HEK293 (cell line): ENCODE measurements at regions not wholly inside any gene's neighbourhood (a gene's known extent, or its start where the extent isn't known, plus 50 kb on each side); places are given as distances from the start of the nearest gene placed in this dataset.

ENCODE experiments used
- ZBTB8A ChIP-seq: fragments of 450-650 bp; formaldehyde crosslinking; IDR thresholded peaks from 2 replicates; pipeline ENCODE4 v1.5.1; 2016; ENCODE audit warnings: missing biosample characterization, missing genetic modification characterization
- ZNF10 ChIP-seq: fragments of 450-650 bp; formaldehyde crosslinking; IDR thresholded peaks from 2 replicates; pipeline ENCODE4 v1.5.1; 2017; ENCODE audit warnings: missing biosample characterization, missing genetic modification characterization
- ZNF175 ChIP-seq: fragments of 450-650 bp; formaldehyde crosslinking; IDR thresholded peaks from 2 replicates; pipeline ENCODE4 v1.5.1; 2016; ENCODE audit warnings: missing biosample characterization, missing genetic modification characterization
- ZNF501 ChIP-seq: fragments of 450-650 bp; formaldehyde crosslinking; IDR thresholded peaks from 2 replicates; pipeline ENCODE4 v1.5.1; 2016; ENCODE audit warnings: missing biosample characterization, missing genetic modification characterization
- ZNF530 ChIP-seq: fragments of 450-650 bp; formaldehyde crosslinking; IDR thresholded peaks from 2 replicates; pipeline ENCODE4 v1.5.1; 2016; ENCODE audit warnings: low read depth, missing biosample characterization, missing genetic modification characterization
- ZNF548 ChIP-seq: fragments of 450-650 bp; formaldehyde crosslinking; IDR thresholded peaks from 2 replicates; pipeline ENCODE4 v1.5.1; 2016; ENCODE audit warnings: missing biosample characterization, missing genetic modification characterization
- ZNF558 ChIP-seq: fragments of 450-650 bp; formaldehyde crosslinking; IDR thresholded peaks from 2 replicates; pipeline ENCODE4 v1.5.1; 2016; ENCODE audit warnings: missing biosample characterization, missing genetic modification characterization
- ZNF768 ChIP-seq: fragments of 450-650 bp; formaldehyde crosslinking; IDR thresholded peaks from 2 replicates; pipeline ENCODE4 v1.5.1; 2018; ENCODE audit warnings: missing biosample characterization, mild to moderate bottlenecking, missing genetic modification characterization
- ZNF776 ChIP-seq: fragments of 450-650 bp; formaldehyde crosslinking; IDR thresholded peaks from 2 replicates; pipeline ENCODE4 v1.5.0; 2017; ENCODE audit warnings: missing biosample characterization, missing genetic modification characterization, borderline replicate concordance
- TF ChIP-seq, protein P1 (sequence below): fragments of 450-650 bp; formaldehyde crosslinking; IDR thresholded peaks from 2 replicates; pipeline ENCODE4 v1.5.1; 2016; ENCODE audit warnings: missing biosample characterization, missing genetic modification characterization
- TF ChIP-seq, protein P2 (sequence below): fragments of 450-650 bp; formaldehyde crosslinking; IDR thresholded peaks from 2 replicates; pipeline ENCODE4 v1.5.1; 2016; ENCODE audit warnings: missing biosample characterization, missing genetic modification characterization
- TF ChIP-seq, protein P3 (sequence below): fragments of 450-650 bp; formaldehyde crosslinking; IDR thresholded peaks from 2 replicates; pipeline ENCODE4 v1.5.1; 2016; ENCODE audit warnings: missing biosample characterization, missing genetic modification characterization, low read depth

DNA sequence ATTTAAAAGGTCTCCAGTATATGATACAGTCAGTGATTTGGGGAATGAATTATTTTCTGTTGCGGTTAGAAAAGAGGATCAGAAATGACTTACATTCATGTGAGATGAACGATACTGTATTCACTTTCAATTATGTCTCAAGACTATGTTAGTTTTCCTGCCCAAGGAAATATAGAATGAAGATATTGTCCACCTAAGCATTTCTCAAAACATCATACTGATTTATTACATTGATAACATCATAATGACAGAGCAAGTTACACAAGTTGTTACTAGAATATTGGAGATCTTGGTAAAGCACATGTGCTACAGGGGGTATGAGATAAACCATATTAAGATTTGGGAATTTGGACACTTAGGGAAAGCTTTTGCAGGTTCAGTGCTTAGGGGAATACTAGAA is 67.8 kb upstream of the OR9G4 start:
- TF ChIP-seq, protein P1, sequence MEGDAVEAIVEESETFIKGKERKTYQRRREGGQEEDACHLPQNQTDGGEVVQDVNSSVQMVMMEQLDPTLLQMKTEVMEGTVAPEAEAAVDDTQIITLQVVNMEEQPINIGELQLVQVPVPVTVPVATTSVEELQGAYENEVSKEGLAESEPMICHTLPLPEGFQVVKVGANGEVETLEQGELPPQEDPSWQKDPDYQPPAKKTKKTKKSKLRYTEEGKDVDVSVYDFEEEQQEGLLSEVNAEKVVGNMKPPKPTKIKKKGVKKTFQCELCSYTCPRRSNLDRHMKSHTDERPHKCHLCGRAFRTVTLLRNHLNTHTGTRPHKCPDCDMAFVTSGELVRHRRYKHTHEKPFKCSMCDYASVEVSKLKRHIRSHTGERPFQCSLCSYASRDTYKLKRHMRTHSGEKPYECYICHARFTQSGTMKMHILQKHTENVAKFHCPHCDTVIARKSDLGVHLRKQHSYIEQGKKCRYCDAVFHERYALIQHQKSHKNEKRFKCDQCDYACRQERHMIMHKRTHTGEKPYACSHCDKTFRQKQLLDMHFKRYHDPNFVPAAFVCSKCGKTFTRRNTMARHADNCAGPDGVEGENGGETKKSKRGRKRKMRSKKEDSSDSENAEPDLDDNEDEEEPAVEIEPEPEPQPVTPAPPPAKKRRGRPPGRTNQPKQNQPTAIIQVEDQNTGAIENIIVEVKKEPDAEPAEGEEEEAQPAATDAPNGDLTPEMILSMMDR = no peak
- no peak for TF ChIP-seq ZNF776 (tag by site-specific recombination)
- no peak for TF ChIP-seq ZNF175
- TF ChIP-seq, protein P2, sequence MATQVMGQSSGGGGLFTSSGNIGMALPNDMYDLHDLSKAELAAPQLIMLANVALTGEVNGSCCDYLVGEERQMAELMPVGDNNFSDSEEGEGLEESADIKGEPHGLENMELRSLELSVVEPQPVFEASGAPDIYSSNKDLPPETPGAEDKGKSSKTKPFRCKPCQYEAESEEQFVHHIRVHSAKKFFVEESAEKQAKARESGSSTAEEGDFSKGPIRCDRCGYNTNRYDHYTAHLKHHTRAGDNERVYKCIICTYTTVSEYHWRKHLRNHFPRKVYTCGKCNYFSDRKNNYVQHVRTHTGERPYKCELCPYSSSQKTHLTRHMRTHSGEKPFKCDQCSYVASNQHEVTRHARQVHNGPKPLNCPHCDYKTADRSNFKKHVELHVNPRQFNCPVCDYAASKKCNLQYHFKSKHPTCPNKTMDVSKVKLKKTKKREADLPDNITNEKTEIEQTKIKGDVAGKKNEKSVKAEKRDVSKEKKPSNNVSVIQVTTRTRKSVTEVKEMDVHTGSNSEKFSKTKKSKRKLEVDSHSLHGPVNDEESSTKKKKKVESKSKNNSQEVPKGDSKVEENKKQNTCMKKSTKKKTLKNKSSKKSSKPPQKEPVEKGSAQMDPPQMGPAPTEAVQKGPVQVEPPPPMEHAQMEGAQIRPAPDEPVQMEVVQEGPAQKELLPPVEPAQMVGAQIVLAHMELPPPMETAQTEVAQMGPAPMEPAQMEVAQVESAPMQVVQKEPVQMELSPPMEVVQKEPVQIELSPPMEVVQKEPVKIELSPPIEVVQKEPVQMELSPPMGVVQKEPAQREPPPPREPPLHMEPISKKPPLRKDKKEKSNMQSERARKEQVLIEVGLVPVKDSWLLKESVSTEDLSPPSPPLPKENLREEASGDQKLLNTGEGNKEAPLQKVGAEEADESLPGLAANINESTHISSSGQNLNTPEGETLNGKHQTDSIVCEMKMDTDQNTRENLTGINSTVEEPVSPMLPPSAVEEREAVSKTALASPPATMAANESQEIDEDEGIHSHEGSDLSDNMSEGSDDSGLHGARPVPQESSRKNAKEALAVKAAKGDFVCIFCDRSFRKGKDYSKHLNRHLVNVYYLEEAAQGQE (tag by site-specific recombination) = no peak
- no peak for TF ChIP-seq ZNF548 (tag by site-specific recombination)
- no peak for TF ChIP-seq ZNF558 (tag by site-specific recombination)
- no peak for TF ChIP-seq ZNF530 (tag by site-specific recombination)
- no peak for TF ChIP-seq ZBTB8A
- no peak for TF ChIP-seq ZNF501
- TF ChIP-seq ZNF768 (tag by site-specific recombination) = no peak
- TF ChIP-seq ZNF10 = no peak
- TF ChIP-seq, protein P3, sequence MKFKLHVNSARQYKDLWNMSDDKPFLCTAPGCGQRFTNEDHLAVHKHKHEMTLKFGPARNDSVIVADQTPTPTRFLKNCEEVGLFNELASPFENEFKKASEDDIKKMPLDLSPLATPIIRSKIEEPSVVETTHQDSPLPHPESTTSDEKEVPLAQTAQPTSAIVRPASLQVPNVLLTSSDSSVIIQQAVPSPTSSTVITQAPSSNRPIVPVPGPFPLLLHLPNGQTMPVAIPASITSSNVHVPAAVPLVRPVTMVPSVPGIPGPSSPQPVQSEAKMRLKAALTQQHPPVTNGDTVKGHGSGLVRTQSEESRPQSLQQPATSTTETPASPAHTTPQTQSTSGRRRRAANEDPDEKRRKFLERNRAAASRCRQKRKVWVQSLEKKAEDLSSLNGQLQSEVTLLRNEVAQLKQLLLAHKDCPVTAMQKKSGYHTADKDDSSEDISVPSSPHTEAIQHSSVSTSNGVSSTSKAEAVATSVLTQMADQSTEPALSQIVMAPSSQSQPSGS = no peak
